ENCODE measurements at regions not wholly inside any gene's neighbourhood (a gene's known extent, or its start where the extent isn't known, plus 50 kb on each side); places are given as distances from the start of the nearest gene placed in this dataset.

DNA sequence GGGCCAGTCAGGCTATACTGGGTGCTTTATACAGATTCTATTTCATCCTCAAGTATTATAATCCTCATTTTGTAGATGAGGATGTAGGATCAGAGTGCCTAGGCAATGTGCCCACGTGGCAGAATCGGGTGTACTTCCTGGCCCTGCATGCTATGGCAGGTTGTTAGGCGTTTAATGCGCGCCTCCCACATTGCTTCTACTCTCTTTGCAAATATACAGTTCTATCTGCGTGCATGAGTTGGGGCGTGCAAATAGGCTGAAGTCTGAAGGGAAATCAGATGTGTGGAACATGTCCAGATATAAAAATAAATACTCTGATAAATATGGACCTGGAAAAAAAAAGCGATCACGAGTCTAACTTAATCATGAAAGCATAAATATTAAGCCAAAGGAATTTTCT, 194.7 kb upstream of the FMN2 start:
- TF ChIP-seq ATF1 (CRISPR knock-in tag; IDR thresholded peaks at IDR 0.05) (no peak), SOX15 (CRISPR knock-in tag; IDR thresholded peaks at IDR 0.05) (no peak), ELF4 (CRISPR knock-in tag; IDR thresholded peaks at IDR 0.05; ENCODE audit: low read depth) (no peak), ZNF317 (CRISPR knock-in tag; IDR thresholded peaks at IDR 0.05; ENCODE audit: borderline replicate concordance, low read depth) (no peak), ZNF232 (CRISPR knock-in tag; IDR thresholded peaks at IDR 0.05) (no peak), FOXJ3 (CRISPR knock-in tag; IDR thresholded peaks at IDR 0.05; ENCODE audit: borderline replicate concordance) (no peak), KAT7 (CRISPR knock-in tag; IDR thresholded peaks at IDR 0.05; ENCODE audit: borderline replicate concordance) (no peak), ETV6 (CRISPR knock-in tag; IDR thresholded peaks at IDR 0.05) (no peak), FOXP1 (CRISPR knock-in tag; IDR thresholded peaks at IDR 0.05; ENCODE audit: borderline replicate concordance) (no peak), NFATC4 (CRISPR knock-in tag; IDR thresholded peaks at IDR 0.05) (no peak), ZNF121 (CRISPR knock-in tag; IDR thresholded peaks at IDR 0.05) (no peak), ZNF396 (CRISPR knock-in tag; IDR thresholded peaks at IDR 0.05; ENCODE audit: borderline replicate concordance) (no peak)
- TF ChIP-seq, protein P1, sequence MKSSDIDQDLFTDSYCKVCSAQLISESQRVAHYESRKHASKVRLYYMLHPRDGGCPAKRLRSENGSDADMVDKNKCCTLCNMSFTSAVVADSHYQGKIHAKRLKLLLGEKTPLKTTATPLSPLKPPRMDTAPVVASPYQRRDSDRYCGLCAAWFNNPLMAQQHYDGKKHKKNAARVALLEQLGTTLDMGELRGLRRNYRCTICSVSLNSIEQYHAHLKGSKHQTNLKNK (CRISPR knock-in tag; IDR thresholded peaks at IDR 0.05) = no peak
- TF ChIP-seq, protein P2, sequence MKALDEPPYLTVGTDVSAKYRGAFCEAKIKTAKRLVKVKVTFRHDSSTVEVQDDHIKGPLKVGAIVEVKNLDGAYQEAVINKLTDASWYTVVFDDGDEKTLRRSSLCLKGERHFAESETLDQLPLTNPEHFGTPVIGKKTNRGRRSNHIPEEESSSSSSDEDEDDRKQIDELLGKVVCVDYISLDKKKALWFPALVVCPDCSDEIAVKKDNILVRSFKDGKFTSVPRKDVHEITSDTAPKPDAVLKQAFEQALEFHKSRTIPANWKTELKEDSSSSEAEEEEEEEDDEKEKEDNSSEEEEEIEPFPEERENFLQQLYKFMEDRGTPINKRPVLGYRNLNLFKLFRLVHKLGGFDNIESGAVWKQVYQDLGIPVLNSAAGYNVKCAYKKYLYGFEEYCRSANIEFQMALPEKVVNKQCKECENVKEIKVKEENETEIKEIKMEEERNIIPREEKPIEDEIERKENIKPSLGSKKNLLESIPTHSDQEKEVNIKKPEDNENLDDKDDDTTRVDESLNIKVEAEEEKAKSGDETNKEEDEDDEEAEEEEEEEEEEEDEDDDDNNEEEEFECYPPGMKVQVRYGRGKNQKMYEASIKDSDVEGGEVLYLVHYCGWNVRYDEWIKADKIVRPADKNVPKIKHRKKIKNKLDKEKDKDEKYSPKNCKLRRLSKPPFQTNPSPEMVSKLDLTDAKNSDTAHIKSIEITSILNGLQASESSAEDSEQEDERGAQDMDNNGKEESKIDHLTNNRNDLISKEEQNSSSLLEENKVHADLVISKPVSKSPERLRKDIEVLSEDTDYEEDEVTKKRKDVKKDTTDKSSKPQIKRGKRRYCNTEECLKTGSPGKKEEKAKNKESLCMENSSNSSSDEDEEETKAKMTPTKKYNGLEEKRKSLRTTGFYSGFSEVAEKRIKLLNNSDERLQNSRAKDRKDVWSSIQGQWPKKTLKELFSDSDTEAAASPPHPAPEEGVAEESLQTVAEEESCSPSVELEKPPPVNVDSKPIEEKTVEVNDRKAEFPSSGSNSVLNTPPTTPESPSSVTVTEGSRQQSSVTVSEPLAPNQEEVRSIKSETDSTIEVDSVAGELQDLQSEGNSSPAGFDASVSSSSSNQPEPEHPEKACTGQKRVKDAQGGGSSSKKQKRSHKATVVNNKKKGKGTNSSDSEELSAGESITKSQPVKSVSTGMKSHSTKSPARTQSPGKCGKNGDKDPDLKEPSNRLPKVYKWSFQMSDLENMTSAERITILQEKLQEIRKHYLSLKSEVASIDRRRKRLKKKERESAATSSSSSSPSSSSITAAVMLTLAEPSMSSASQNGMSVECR (CRISPR knock-in tag; IDR thresholded peaks at IDR 0.05; ENCODE audit: borderline replicate concordance) = no peak
- TF ChIP-seq, protein P3, sequence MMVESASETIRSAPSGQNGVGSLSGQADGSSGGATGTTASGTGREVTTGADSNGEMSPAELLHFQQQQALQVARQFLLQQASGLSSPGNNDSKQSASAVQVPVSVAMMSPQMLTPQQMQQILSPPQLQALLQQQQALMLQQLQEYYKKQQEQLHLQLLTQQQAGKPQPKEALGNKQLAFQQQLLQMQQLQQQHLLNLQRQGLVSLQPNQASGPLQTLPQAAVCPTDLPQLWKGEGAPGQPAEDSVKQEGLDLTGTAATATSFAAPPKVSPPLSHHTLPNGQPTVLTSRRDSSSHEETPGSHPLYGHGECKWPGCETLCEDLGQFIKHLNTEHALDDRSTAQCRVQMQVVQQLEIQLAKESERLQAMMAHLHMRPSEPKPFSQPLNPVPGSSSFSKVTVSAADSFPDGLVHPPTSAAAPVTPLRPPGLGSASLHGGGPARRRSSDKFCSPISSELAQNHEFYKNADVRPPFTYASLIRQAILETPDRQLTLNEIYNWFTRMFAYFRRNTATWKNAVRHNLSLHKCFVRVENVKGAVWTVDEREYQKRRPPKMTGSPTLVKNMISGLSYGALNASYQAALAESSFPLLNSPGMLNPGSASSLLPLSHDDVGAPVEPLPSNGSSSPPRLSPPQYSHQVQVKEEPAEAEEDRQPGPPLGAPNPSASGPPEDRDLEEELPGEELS (CRISPR knock-in tag; IDR thresholded peaks at IDR 0.05) = no peak
- TF ChIP-seq, protein P4, sequence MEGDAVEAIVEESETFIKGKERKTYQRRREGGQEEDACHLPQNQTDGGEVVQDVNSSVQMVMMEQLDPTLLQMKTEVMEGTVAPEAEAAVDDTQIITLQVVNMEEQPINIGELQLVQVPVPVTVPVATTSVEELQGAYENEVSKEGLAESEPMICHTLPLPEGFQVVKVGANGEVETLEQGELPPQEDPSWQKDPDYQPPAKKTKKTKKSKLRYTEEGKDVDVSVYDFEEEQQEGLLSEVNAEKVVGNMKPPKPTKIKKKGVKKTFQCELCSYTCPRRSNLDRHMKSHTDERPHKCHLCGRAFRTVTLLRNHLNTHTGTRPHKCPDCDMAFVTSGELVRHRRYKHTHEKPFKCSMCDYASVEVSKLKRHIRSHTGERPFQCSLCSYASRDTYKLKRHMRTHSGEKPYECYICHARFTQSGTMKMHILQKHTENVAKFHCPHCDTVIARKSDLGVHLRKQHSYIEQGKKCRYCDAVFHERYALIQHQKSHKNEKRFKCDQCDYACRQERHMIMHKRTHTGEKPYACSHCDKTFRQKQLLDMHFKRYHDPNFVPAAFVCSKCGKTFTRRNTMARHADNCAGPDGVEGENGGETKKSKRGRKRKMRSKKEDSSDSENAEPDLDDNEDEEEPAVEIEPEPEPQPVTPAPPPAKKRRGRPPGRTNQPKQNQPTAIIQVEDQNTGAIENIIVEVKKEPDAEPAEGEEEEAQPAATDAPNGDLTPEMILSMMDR (IDR thresholded peaks at IDR 0.05) = no peak
- ATAC-seq = no peak

DNA sequence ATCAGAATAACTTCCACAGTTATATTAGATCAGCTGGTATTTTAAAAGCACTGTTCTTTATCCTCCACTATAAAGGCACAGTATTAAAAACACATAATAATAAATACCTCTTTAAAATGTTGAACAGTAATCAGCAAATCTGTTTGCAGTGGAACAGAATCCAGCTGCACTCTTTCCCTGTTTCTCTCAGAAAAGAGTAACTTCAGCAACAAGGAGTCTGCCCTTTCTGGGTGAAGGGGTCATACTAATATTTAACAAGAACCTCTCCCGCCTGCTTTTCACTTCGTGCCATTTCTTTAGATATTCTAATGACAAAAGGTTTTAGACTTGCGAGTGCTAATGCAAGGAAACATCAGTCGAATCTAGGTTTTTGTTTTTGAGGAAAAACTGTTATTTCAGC, 194.2 kb upstream of the FMN2 start:
- Mint-ChIP-seq H3K27ac (no peak overlapping the region), H3K4me1 (peaks cover 14% of the 10 kb centered on the region), H3K36me3 (peaks cover 7% of the 10 kb centered on the region), H3K27me3 (ENCODE audit: low read depth) (no peaks in the 10 kb centered on the region), H3K4me3 (peak overlapping the region; percentile 46), H3K9me3 (peaks cover 9% of the 10 kb centered on the region)
- TF ChIP-seq, protein P5, sequence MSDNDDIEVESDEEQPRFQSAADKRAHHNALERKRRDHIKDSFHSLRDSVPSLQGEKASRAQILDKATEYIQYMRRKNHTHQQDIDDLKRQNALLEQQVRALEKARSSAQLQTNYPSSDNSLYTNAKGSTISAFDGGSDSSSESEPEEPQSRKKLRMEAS (CRISPR knock-in tag; IDR thresholded peaks at IDR 0.05) = no peak
- TF ChIP-seq, protein P6, sequence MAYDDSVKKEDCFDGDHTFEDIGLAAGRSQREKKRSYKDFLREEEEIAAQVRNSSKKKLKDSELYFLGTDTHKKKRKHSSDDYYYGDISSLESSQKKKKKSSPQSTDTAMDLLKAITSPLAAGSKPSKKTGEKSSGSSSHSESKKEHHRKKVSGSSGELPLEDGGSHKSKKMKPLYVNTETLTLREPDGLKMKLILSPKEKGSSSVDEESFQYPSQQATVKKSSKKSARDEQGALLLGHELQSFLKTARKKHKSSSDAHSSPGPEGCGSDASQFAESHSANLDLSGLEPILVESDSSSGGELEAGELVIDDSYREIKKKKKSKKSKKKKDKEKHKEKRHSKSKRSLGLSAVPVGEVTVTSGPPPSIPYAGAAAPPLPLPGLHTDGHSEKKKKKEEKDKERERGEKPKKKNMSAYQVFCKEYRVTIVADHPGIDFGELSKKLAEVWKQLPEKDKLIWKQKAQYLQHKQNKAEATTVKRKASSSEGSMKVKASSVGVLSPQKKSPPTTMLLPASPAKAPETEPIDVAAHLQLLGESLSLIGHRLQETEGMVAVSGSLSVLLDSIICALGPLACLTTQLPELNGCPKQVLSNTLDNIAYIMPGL (CRISPR knock-in tag; IDR thresholded peaks at IDR 0.05) = no peak
- POLR2A ChIA-PET = interaction anchor here (0.9 kb wide), 1 partner anchor 83 kb away, joined by 3 read pairs; no protein-coding TSS in a partner anchor
- ATAC-seq (no peak), DNase-seq (ENCODE audit: low spot score) (no peak)
- CTCF ChIA-PET = interaction anchor here (0.6 to 2.0 kb wide), 28 partner anchors 8 to 513 kb away, joined by 3 to 15 read pairs (median 4); partner anchors contain the start of gene CHRM3

More for the DNA sequence above, 194.7 kb upstream of the FMN2 start:
- Mint-ChIP-seq H3K36me3 (peaks cover 7% of the 10 kb centered on the region), H3K27ac (no peak overlapping the region), H3K4me1 (peaks cover 14% of the 10 kb centered on the region), H3K4me3 (no peak overlapping the region), H3K27me3 (ENCODE audit: low read depth) (no peaks in the 10 kb centered on the region), H3K9me3 (peaks cover 9% of the 10 kb centered on the region)
- DNase-seq (ENCODE audit: low spot score) = no peak
- CTCF ChIA-PET = interaction anchor here (1.0 to 2.0 kb wide), 2 partner anchors 15 to 492 kb away, joined by 5 to 15 read pairs; no protein-coding TSS in a partner anchor
- POLR2A ChIA-PET = no interaction called here

All from WTC11 (cell line).